OCI-LY1 (cell line): ENCODE measurements at regions not wholly inside any gene's neighbourhood (a gene's known extent, or its start where the extent isn't known, plus 50 kb on each side); places are given as distances from the start of the nearest gene placed in this dataset.

Experiments used
- H2AFZ ChIP-seq: fragments of 200-600 bp; sonication (generic), shearing (Covaris generic); 2 replicates; pipeline ENCODE4 v1.6.0; 2014; ENCODE audit warnings: antibody characterized with exemption, mild to moderate bottlenecking, low read length
- H3F3A ChIP-seq: fragments of 200-600 bp; sonication (generic), shearing (Covaris generic); 2 replicates; pipeline ENCODE4 v1.6.0; 2014; ENCODE audit warnings: mild to moderate bottlenecking, antibody characterized with exemption, low read length, moderate library complexity; ENCODE audit not compliant: insufficient read depth
- H3K27ac ChIP-seq: fragments of 200-600 bp; sonication (generic); 2 replicates; pipeline ENCODE4 v1.5.1; 2014; ENCODE audit warnings: low read length, mixed run types, mild to moderate bottlenecking, low read depth; ENCODE audit not compliant: poor library complexity, severe bottlenecking
- H3K27me3 ChIP-seq: fragments of 200-600 bp; sonication (generic); 2 replicates; pipeline ENCODE4 v1.6.0; 2014; ENCODE audit warnings: antibody characterized with exemption, mild to moderate bottlenecking, low read length, moderate library complexity; ENCODE audit not compliant: insufficient read depth
- H3K36me3 ChIP-seq: fragments of 200-600 bp; sonication (generic); 2 replicates; pipeline ENCODE4 v1.6.1; 2014; ENCODE audit warnings: mild to moderate bottlenecking, antibody characterized with exemption, low read length, moderate library complexity, mixed read lengths; ENCODE audit not compliant: insufficient read depth
- H3K4me1 ChIP-seq: fragments of 200-600 bp; sonication (generic); 2 replicates; pipeline ENCODE4 v1.5.1; 2014; ENCODE audit warnings: mild to moderate bottlenecking, low read length, moderate library complexity; ENCODE audit not compliant: insufficient read depth, severe bottlenecking
- H3K4me2 ChIP-seq: fragments of 200-600 bp; sonication (generic), shearing (Covaris generic); 2 replicates; pipeline ENCODE4 v1.6.1; 2014; ENCODE audit warnings: low read length
- H3K4me3 ChIP-seq: fragments of 200-600 bp; sonication (generic); 2 replicates; pipeline ENCODE4 v1.5.1; 2014; ENCODE audit warnings: low read length, low read depth, mild to moderate bottlenecking, mixed read lengths; ENCODE audit not compliant: poor library complexity, severe bottlenecking
- H3K79me2 ChIP-seq: fragments of 200-600 bp; shearing (Covaris generic); 2 replicates; pipeline ENCODE4 v1.6.1; 2016; ENCODE audit warnings: mixed run types, low read length, mixed read lengths; ENCODE audit not compliant: insufficient read depth
- H3K9ac ChIP-seq: fragments of 200-600 bp; sonication (generic), shearing (Covaris generic); 2 replicates; pipeline ENCODE4 v1.6.1; 2014; ENCODE audit warnings: mild to moderate bottlenecking, low read length, mixed read lengths
- H3K9me2 ChIP-seq: fragments of 200-600 bp; sonication (generic), shearing (Covaris generic); 2 replicates; pipeline ENCODE4 v1.6.1; 2014; ENCODE audit warnings: low read depth, mild to moderate bottlenecking, low read length, mixed read lengths
- H3K9me3 ChIP-seq: fragments of 200-600 bp; shearing (Covaris generic); 2 replicates; pipeline ENCODE4 v1.6.1; 2014; ENCODE audit warnings: low read length, mixed read lengths
- H4K20me1 ChIP-seq: fragments of 200-600 bp; sonication (generic), shearing (Covaris generic); 2 replicates; pipeline ENCODE4 v1.6.0; 2016; ENCODE audit warnings: mild to moderate bottlenecking, low read length; ENCODE audit not compliant: insufficient read depth
- EZH2 ChIP-seq: fragments of 200-600 bp; sonication (generic), shearing (Covaris generic); IDR thresholded peaks from 2 replicates; pipeline ENCODE4 v1.8.0; 2017; ENCODE audit warnings: borderline replicate concordance, mixed run types, mild to moderate bottlenecking, antibody characterized with exemption, low read length, moderate library complexity, mixed read lengths
- TF ChIP-seq, protein P1 (sequence below): fragments of 200-600 bp; sonication (generic), shearing (Covaris generic); IDR thresholded peaks from 2 replicates; pipeline ENCODE4 v1.5.1; 2017; ENCODE audit warnings: mild to moderate bottlenecking, antibody characterized with exemption, low read length, moderate library complexity, mixed read lengths

DNA sequence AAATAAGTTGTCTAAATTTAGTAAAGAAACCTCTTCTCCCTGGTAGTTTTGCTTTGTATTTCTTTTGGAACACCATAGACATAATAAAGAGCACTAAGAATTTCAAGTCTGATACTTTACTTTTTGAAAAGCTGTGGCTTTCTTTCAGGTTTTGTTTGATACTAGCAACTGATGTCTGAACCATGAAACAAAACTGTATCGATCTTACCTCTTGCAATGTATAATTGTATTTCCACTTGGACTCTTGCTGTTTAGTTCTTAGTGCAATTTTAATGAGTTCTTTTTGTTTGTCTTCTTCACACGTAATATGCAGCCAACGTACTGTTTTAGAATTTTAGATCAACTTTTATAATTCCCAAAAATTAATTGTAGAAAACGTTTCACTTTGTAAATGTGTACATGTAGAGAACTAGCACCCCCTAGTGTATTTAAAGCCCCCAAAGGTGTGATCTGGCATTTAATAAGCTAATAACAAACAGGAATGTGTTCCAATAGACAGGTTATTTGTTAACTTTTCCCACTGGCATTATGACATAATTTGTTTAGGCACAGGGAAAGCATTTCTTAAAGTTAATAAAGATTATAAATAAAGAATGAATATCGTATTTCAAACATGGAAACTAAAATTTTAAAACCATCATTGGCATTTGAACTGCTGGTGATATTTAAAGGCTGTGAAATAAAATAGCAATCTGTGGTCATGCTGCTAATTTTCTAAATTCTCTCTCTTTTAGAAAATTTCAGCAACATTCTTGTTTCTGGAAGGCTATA, 289.1 kb upstream of the DNAJC19 start:
- no peak overlapping the region for H3K4me2 ChIP-seq
- no peaks in the 10 kb centered on the region for H3K9me2 ChIP-seq
- no peaks in the 10 kb centered on the region for H3K79me2 ChIP-seq
- 0 out of 2 replicates have a peak, but pooled peaks cover 3% of the 10 kb centered on the region for H3K27me3 ChIP-seq
- H2AFZ ChIP-seq = no peak overlapping the region
- H3K36me3 ChIP-seq = no peaks in the 10 kb centered on the region
- no peak for TF ChIP-seq EZH2
- TF ChIP-seq, protein P1, sequence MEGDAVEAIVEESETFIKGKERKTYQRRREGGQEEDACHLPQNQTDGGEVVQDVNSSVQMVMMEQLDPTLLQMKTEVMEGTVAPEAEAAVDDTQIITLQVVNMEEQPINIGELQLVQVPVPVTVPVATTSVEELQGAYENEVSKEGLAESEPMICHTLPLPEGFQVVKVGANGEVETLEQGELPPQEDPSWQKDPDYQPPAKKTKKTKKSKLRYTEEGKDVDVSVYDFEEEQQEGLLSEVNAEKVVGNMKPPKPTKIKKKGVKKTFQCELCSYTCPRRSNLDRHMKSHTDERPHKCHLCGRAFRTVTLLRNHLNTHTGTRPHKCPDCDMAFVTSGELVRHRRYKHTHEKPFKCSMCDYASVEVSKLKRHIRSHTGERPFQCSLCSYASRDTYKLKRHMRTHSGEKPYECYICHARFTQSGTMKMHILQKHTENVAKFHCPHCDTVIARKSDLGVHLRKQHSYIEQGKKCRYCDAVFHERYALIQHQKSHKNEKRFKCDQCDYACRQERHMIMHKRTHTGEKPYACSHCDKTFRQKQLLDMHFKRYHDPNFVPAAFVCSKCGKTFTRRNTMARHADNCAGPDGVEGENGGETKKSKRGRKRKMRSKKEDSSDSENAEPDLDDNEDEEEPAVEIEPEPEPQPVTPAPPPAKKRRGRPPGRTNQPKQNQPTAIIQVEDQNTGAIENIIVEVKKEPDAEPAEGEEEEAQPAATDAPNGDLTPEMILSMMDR = peak; percentile 75
- no peak overlapping the region for H3K9ac ChIP-seq
- H3K4me3 ChIP-seq = no peak overlapping the region
- no peaks in the 10 kb centered on the region for H3F3A ChIP-seq
- no peaks in the 10 kb centered on the region for H4K20me1 ChIP-seq
- H3K4me1 ChIP-seq = no peaks in the 10 kb centered on the region
- no peaks in the 10 kb centered on the region for H3K9me3 ChIP-seq
- no peak overlapping the region for H3K27ac ChIP-seq

DNA sequence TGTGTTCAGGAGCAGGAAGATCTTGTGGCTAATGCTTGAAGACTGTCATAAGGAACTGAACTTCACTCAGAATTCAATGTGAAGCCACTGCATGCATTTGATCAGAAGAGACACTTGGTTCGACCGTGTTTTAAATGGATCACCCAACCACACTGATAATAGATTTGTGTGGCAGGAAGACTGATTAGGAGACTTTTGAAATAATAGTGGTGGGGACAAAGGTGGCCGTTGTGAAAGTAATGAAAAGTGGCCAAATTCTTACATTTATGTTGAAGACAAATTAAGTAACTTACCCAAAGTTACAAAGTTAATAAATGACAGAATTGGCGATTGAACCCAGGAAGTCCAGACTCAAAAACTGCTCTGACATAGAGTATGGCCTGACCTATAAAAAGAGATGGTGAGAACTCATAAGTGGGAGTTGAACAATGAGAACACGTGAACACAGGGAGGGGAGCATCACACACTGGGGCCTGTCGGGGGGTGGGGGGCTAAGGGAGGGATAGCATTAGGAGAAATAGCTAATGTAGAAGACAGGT, 286.9 kb upstream of the DNAJC19 start:
- H4K20me1 ChIP-seq = no peaks in the 10 kb centered on the region
- H3K27ac ChIP-seq = no peak overlapping the region
- no peaks in the 10 kb centered on the region for H3K9me2 ChIP-seq
- no peak overlapping the region for H3K4me2 ChIP-seq
- no peak overlapping the region for H2AFZ ChIP-seq
- no peaks in the 10 kb centered on the region for H3F3A ChIP-seq
- H3K4me1 ChIP-seq = no peaks in the 10 kb centered on the region
- H3K4me3 ChIP-seq = no peak overlapping the region
- H3K79me2 ChIP-seq = no peaks in the 10 kb centered on the region
- H3K9me3 ChIP-seq = no peaks in the 10 kb centered on the region
- TF ChIP-seq, protein P1 = no peak
- no peak for TF ChIP-seq EZH2
- no peak overlapping the region for H3K9ac ChIP-seq
- 0 out of 2 replicates have a peak, but pooled peaks cover 3% of the 10 kb centered on the region for H3K27me3 ChIP-seq
- H3K36me3 ChIP-seq = no peaks in the 10 kb centered on the region

DNA sequence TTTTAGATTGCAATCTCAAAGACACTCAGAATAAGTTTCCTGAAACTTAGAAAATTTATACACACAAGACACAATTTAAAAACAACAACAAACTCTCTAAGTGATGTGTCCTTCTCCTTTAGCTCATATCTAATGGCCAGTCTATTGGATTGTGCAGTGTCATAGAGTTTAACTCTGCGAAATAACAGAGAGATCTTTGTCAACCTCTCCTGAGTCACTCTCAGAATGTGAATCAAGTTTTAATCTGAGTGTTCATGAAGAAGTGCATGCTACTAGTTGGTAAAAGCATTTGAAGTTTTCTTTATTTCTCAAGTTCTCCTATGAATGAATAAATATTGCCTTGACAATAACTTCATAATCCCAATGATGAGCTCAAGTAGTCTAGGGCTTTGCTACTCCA, 284.5 kb upstream of the DNAJC19 start:
- H3K27me3 ChIP-seq = 0 out of 2 replicates have a peak, but pooled peaks cover 3% of the 10 kb centered on the region
- no peaks in the 10 kb centered on the region for H3K9me2 ChIP-seq
- TF ChIP-seq, protein P1 = no peak
- no peak for TF ChIP-seq EZH2
- no peak overlapping the region for H3K27ac ChIP-seq
- H3K9me3 ChIP-seq = no peaks in the 10 kb centered on the region
- H3F3A ChIP-seq = no peaks in the 10 kb centered on the region
- no peak overlapping the region for H3K9ac ChIP-seq
- H3K4me3 ChIP-seq = no peak overlapping the region
- H3K4me1 ChIP-seq = no peaks in the 10 kb centered on the region
- H3K79me2 ChIP-seq = no peaks in the 10 kb centered on the region
- no peaks in the 10 kb centered on the region for H3K36me3 ChIP-seq
- no peak overlapping the region for H2AFZ ChIP-seq
- no peak overlapping the region for H3K4me2 ChIP-seq
- no peaks in the 10 kb centered on the region for H4K20me1 ChIP-seq
